A204.1 (cell line): ENCODE measurements at regions not wholly inside any gene's neighbourhood (a gene's known extent, or its start where the extent isn't known, plus 50 kb on each side); places are given as distances from the start of the nearest gene placed in this dataset.
"Not testable (repeated sequence)": the region's sequence is repeated elsewhere in the genome, so short reads cannot be mapped to it uniquely, and the experiment has no call there.

Source experiments
- FAIRE-seq: peaks from 2 replicates; lab custom pipeline; 2012; peaks lifted over from hg19 to GRCh38; lab: Jason Lieb, UNC

DNA sequence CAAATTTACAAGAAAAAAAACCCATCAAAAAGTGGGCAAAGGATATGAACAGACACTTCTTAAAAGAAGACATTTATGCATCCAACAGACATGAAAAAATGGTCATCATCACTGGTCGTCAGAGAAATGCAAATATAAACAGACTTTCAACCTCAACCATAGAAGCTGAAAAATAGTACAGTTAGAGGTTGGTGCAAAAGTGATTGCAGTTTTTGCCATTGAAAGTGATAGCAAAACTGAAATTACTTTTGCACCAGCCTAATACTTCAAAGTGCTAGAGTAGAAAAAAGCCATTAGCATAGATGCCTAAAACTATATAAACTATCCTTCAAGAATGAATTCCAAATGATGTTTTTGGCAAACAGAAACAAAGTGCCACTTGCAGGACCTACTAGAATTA is 365.8 kb upstream of the DPYD start:
- FAIRE-seq, result no peak

DNA sequence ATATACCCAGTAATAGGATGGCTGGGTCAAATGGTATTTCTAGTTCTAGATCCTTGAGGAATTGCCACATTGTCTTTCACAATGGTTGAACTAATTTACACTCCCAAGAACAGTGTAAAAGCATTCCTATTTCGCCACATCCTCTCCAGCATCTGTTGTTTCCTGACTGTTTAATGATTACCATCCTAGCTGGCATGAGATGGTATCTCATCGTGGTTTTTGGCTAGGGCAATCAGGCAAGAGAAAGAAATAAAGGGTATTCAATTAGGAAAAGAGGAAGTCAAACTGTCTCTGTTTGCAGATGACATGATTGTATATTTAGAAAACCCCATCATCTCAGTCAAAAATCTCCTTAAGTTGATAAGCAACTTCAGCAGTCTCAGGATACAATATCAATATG is 364.5 kb upstream of the DPYD start:
- not testable (repeated sequence) for FAIRE-seq

DNA sequence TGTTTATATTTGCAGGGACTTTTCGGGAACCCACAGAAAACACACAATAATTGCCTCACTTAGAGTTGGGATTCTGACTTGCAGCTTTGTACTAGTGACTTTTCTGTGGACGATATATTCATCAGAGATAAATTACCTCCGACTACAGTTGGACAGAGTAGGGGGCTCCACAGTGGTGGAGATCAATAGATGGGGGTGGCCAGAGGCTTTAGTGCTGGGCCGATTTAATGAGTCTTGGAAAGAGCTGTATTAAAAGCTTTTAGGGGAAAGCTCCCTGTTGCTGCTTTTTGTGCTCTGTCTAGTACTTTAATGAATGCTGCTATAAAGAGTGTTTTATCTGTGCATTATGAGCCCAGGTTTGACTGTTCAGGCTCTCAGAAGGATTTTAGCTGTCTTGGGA is 359.2 kb upstream of the DPYD start:
- FAIRE-seq, result no peak

DNA sequence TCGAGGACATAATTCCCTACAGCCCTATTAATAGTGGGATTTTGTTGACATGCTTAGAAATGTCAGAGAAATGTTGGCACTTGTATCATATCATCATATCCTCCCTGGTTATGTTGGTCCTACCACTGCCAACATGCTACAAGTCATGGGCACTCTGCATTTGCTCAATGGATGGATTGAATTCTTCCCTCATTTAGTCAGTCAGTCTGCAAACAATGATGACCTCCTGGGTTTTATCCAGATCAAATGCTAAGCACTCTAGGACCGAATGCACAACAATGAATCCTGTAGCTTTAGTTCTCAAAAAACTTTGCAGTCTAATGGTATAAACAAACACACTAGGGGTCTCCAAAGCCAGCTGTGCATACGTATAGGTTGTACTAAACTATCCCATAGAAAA is 357.2 kb upstream of the DPYD start:
- no peak for FAIRE-seq

DNA sequence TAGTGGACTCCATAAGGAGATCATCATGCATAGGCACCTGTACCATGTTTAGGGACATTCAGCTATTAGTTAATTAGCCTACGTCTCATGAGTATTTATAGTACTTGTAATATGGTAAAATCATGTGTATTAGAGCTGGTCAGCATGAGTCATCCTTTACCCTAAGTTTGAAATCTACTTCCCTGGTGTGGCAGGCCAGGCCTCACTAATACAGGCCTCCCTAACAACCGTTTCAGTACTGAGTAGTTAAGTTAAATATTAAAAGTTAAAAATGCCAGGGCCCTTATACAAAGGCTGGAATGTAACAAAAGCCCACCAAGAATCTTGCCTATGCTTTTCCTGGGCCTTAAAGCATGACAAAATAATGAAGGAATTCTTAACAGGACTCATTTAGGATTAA is 356.3 kb upstream of the DPYD start:
- no peak for FAIRE-seq

DNA sequence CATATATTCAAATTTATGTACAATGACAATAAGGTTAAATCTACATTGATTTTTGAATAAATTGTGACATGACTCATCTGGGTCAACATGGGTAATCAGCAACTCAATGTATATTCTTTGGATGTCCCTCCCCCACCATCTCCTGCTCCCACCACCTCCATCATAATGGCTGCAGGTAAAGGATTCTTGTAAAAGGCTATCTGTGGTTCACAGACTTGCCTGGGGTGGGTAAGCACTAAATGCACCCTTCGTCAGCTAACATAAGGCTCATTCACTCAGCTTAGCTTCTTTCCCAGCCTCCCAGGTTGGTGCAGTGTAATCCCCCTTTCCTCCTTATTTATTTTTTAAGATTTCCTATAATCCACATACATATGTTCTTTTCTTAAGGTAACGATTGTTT is 355.7 kb upstream of the DPYD start:
- FAIRE-seq, result no peak

DNA sequence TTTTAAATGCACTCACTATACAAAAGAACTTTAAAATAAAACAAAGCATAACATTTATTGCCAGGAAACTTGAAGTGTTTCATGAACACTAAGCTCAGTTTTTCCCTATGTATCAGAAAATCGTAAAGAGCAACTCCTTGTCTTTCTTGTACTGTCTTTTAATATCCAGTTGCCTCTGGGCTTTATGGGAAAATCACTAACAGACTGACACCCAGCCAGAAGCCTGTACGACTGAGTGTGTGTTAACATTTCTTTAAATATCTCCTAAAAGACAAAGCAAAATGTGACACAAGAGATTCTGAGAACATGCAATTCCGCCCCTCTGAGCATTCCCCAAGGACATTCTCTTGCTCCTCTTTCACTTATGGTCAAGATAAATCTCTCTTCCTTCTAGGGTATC is 347.5 kb upstream of the DPYD start:
- FAIRE-seq, result no peak

DNA sequence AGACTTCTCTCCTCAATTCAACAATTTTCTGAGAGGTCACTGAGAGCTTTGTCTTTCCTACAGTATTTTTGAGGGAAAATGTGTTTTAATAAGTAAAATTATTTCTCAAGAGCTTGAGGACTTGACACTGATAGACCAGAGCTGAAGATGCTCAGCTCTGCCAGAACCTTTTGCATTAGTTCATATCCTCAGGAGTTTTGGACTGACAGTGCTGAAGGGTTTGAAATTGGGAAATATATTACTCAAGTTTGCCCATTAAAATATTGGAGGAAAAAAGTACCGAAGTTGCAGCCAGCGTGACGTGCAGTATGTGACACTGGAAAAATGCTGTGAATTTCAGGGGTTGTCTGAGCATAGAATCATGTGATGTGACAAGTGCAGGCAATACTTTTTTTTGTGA is 346.6 kb upstream of the DPYD start:
- FAIRE-seq, result no peak

DNA sequence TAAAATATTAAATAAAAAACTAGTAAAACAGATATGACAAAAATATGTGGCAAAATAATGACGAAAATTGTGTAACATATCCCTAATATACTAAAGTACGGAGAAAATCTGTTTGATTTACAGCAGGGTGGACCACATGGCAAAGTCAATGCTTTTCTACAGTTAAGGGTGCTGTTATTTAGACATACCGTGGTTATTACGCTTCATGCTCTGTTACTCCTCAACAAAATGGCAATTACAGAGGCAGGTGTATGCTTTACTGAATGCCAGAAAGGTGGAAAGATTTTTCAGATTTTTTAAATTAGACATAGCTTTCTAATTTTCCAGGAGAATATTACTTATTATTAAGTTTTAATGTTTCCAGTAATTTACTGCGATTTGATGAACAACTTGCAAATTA is 343.9 kb upstream of the DPYD start:
- FAIRE-seq, result no peak

DNA sequence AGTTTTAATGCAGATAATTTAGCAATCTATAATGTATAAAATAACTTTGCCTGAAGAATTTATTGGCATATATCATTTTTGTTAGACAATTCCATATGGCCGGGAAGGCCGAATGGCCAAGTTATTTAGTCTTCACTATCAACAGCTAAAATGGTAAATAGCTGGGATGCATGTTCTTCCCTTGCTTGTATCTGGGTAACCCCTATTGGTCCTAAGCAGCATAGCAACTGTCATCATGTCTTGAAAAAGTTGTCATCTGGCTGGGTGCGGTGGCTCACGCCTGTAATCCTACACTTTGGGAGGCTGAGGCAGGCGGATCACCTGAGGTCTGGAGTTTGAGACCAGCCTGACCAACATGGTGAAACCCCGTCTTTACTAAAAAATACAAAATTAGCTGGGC is 340.0 kb upstream of the DPYD start:
- FAIRE-seq, result no peak

DNA sequence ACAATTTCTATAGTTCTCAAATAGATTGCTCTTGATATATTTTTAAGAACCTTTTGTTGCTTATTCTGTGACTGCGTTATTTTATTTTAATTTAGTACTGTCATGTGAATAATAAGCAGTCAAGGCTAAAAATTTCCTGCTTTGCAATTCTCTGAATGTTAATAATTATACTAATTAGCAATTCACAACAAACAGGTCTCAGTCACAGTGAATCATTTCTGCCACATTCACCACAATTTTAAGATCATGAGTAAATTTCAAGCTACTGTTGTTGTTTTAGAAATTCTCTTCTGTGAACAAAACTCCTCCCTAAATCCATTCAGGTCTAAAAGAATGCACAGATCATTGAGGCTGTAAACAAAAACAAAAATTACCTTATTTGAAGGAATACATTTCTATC is 339.6 kb upstream of the DPYD start:
- no peak for FAIRE-seq

DNA sequence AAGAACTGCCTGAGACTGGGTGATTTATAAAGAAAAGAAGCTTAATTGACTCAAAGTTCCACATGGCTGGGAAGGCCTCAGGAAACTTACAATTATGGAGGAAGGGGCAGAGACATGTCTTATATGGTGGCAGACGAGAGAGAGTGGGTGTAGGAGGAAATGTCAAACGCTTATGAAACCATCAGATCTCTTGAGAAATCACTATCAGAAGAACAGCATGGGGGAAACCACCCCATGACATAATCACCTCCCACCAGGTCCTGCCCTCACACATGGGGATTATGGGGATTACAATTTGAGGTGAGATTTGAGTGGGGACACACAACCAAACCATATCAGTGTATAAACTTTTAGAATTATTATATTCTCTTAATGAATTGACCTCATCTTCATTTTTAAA is 335.9 kb upstream of the DPYD start:
- FAIRE-seq, result no peak

DNA sequence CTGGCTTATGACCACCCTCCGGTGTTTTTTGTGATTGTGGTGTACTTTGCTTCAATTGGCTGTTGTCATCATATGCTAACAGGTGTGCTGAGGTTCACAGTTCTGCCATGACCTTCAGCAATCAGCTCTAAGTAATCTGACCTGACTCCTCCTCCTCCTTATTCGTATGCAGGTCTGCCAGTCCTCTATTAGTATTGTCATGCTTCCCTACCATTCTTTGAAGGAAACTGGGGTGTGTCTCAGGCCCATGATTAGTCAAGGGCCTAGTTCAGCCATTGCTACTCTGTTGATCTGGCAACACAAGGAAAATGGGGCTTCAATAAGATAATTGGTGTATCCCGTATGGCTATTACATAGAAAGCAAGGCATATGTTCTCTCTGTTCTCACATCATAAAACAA is 332.3 kb upstream of the DPYD start:
- FAIRE-seq, result no peak

DNA sequence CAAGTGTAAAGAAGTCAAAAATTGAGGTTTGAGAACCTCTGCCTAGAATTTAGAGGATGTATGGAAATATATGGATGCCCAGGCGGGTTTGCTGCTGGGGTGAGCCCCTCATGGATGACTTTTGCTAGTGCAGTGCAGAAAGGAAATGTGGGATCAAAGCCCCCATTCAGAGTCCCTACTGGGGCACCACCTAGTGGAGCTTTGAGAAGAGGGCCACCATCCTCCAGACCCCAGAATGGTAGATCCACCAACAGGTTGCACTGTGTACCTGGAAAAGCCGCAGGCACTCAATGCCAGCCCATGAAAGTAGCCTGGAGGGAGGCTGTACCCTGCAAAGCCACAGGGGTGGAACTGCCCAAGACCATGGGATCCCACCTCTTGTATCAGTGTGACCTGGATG is 330.7 kb upstream of the DPYD start:
- no peak for FAIRE-seq

DNA sequence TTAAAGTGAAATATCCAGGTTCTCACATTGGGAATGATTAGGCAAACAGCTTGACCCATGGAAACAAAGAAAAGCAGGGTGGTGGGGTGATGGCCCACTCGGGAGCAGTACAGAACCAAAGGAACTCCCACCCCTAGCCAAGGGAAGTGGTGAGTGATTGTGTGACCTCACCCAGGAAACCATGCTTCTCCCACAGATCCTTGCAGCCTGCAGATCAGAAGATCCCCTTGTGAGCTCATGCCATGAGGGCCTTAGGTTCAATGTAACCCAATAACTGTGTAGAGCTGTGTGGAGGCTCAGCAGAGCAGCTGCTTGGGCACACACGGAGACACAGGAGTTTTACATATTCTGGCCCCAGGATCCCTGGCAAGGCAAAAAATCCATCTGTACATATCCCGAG is 311.8 kb upstream of the DPYD start:
- FAIRE-seq, result no peak

DNA sequence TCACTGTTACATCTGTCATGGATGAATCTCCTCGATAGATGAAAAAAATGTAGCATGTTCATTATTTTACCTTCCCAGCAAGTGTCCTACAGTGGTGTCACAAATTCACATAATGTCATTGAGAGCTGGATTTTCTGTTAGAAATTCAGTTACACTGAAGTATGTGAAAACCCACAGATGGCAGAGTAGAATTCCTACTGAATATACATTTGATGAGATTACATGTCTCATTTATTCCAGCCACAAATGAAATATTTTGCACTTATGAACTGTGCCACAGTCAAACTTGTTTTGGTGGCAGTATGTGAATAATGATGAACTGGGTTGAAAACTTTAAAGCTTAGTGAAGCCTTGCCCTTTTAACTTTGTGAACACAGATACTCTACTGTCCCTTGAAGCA is 301.9 kb upstream of the DPYD start:
- no peak for FAIRE-seq

DNA sequence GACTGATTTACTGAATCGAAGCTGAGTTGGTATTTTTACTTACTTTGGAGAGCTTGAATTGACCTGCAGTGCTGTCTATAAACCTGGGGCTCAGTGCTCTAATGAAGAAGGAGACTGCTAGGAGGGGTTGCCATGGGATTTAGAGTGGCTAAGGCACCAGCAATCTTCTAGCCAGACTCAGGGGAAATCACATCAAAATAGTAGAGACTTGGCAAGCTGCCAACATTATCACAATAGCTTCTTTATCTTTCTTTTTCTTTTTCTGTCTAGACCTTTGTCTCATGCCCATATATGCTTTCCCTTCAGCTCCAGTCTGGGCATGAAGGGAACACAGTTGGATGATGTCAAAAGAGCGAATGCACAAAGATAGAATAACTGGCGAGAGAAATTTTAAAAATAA is 301.1 kb upstream of the DPYD start:
- FAIRE-seq, result no peak

DNA sequence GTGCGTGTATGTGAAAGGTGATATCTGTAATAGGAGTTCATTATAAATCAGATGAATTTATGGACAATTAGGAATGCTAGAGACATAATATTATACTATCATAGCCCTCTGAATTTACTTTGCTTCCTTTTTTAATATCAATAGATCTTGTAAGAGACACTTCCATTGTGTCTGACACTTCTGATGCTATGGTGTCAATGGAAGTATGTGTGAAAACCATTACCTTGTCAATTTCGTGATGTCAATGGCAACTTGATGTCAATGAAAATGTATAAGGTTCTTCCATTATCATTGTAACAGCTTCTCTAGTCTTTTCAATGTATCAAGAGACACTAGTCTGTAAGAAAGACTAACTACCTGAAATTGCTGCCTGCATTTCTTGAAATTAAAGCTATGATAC is 296.8 kb upstream of the DPYD start:
- no peak for FAIRE-seq

DNA sequence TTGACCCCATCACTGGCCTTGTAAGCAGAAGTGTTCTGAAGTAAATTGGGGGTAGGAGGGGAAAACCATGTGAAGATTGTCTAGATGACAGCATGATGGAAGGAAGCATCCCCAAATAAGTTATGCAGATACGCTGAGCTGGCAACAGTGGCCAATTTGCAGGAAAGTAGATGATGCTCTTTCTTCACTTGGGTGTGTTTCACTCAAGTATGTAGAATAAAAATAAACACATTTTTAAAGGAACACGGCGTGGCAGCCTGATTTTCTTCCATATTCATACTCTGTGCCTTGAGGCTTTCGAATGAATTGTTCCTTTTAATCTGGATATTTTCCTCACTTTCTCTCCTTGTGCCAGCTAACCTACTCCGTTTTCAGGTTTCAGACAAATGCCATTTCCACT is 295.5 kb upstream of the DPYD start:
- no peak for FAIRE-seq

DNA sequence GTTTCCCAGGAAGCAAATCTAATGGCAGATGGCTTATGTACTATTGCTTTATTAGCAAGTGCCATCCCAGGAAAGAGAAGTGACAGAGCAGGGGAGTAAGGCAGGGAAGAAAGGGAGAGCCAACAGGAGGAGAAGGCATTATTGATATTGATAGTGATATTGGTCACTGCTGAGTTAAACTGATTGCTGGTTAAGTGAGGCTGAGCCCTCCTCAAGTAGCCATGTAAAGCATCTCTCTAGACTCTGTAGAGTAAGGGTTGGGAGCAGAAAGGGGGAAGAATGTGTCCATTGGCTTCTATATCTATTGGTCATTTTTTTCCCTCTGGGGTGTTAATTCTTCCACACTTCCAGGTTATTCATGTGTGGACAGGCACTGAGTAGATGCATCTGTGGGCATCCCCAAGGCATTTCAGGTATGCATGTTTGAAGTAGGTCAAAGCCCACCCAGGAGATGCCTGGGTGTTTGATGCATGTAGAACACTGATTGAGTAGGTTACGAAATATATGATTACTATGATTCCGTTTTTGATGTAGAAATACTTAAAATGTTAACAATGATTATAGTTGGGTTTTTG is 290.5 kb upstream of the DPYD start:
- FAIRE-seq, result no peak

DNA sequence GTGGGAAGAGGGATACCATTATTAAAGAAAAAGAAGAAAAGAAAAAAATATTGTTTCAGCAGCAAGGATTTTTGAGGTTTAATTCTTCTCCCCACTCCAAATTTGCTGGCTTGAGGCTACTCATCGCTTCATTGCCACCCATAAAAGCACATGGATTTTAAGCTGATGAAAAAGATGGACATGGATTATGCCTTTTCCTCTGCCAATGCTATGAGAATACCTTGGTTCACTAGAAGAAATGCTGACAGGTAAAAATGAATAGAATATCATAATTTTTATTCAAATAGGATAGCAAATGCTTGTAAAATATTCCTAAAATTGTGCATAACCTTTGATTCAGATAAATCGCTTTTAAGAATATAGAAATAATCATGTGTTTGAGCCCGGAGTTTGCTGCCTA is 289.7 kb upstream of the DPYD start:
- FAIRE-seq, result no peak

DNA sequence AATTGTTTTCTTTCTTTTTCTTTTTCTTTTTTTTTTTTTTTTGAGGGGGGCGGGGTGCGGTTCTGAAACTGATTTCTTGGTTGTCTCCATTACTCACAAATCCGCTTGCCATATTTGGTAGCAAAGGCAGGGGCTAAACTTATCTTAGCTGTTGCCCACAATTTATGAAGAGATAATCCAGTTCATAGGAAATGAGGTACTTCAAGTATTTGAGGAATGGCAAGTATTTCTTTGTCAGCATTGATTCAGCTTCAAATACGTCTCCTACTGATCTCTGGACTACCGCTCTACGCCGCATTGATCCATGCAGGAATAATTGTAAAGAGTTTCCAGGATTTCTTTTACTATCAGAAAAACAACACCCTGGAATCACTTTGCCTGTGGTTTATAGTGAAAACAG is 289.2 kb upstream of the DPYD start:
- FAIRE-seq, result no peak

DNA sequence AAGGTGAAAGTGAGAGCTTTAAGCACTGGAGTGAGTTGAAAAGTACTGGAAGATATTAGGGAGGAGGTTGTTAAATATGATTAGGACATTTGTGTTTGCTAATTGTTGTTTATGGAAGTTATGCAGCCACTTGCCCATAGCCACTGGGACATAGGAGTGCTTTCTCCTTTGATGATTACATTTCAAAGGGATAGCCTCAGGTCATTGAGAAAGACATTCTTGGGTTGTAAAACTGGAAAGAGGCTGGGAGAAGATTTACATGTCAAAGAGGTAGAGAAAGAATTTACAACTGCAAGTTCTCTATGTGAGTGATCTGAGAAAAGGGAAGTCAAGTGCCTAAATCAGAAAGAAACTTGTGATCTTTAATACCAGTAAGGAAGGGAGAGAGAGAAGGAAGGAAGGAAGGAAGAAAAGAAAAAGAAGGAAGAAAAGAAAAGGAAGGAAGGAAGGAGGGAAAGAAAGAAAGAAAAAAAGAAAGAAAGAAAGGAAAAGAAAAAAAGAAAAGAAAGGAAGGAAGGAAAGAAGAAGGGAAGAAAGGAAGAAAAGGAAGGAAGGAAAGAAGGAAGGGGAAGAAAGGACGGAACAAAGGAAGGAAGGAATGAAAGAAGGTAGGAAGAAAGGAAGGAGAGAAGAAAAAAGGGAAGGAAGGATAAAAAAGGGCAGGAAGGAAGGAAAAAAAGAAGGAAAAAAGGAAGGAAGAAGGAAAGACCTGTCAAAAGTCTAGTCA is 284.6 kb upstream of the DPYD start:
- no peak for FAIRE-seq

DNA sequence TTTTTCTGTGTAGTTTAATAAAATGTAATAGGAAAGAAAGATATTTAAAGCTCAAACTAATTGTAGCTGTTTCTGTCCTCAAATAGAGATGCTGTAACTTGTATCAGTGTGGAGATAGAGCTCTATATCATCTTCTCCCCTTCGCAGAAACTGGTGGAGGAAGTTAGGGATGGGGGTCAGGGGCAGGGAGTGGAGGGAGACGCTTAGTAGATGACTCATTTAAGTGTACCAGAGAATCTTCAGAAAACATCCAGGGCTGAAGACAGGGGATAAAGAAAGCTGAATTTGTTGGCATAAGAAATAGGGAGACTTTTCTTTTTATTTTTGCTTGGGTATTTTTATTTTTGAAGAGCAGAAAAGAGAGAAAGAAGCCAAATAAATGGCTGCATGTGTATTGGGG is 282.6 kb upstream of the DPYD start:
- FAIRE-seq, result no peak

DNA sequence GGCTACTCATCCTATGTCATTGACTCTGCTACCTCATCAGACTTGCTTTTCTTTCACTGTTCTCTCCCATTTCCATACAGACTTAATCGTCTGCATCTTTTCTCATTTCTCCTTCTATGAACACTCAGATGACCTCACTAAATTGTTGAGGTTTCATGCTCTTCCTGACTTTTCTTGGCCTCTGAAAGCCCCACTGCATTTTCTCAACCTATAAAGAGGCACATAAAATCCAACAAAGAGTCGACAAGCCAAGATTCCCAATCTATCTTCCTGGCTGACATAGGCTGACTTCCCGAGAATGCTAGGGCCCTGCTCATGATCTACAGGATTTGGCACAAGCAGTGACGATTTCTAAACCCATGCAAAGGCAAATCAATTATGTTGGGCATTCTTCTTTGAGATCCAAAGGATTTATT is 280.8 kb upstream of the DPYD start:
- FAIRE-seq, result no peak
